GM20000 (cell line): ENCODE measurements at regions not wholly inside any gene's neighbourhood (a gene's known extent, or its start where the extent isn't known, plus 50 kb on each side); places are given as distances from the start of the nearest gene placed in this dataset.

ENCODE experiments used
- DNase-seq: peaks from one replicate; pipeline ENCODE4 v3.0.0; 2012; ENCODE audit warnings: low spot score
- CTCF ChIP-seq: IDR thresholded peaks from 2 replicates; pipeline ENCODE4 v1.5.1; 2012; ENCODE audit warnings: mild to moderate bottlenecking, control low read depth; ENCODE audit errors: extremely low read depth, missing control alignments

DNA sequence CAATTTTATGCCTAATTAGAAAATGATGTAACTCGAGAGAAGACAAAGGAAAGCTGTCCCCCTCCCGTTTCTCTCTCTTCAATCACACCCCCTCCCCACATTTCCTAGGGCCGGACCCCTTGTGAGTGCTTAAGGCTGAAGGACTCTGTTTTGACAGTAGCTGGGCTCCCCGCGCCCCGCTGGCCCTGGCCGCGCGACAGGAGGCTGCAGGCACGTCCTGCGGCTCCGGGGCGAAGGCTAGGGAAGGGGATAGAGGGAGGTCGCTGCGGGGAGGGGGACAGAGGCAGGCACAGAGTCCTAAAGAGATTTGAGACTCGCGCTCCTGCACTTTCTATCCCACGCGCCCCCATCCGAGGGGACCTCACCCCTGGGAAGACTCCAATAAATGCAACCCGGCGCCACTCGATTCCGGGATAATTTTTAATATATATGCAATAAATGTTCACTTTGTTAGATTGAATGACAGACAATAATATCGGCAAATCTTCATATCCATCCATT, 56.2 kb upstream of the TMEM33 start:
- DNase-seq, result no peak
- no peak for TF ChIP-seq CTCF

DNA sequence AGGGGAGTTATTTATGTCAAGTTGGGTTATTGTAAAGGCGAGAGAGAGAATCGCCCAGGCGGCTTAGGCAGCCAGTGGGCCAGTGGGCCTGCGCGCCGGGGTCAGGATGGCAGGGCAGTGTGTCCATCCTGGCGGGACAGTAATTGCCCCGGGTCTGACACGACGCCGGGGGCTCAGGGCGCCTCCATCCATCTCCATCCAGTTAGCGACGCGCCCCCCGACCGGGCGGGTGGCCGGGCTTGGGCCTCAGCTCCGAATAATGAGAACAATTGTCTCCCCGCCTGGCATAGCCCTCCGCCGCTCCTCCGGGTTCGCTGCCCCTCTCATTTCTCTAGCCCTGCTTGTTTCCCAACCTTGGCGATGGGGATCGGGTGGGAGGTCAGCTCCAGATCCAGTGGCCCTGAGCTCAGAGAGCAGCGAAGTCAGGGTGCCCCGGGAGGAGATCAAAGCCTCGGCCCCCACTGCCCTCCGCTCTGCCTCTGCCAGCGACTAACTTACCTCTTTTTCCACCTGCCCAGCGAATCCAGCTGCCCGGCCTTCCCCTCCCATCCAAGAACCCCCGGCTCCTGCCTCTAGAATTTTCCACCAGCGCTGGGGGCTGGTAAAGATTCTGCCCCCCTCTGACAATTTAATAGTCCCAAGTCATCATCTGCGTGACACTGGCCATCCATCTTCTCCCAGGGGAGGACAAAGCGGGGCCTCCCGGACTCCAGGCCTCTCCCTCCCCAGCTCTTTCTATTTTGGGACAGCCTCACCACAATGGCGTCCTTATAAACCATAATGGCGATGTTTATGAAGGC, 56.9 kb upstream of the TMEM33 start:
- no peak for DNase-seq
- no peak for TF ChIP-seq CTCF

- no peak for DNase-seq
These were observed 58.0 kb upstream of the TMEM33 start for GRCh38 chr4:41877020-41877796.

DNA sequence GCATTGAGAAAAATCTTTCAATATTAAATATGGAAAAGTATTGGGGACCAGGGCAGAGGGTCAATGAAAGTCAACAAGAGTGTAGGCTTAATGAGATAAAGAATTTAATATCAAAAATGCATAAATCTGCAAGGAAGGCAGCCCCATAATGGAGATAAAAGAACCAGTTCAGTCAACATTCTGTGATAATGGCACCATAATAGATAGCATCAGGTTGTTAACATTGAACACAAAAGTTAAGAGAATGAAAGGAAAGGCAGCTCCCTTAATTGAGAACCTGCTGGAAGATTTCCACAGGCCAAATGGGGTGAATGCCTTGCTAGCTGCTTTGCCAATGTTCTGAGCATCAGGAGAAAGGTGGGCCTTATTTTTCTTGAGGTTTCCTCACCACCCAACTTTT, 60.4 kb upstream of the TMEM33 start:
- no peak for TF ChIP-seq CTCF
- no peak for DNase-seq

More at GRCh38 chr4:41877020-41877796, 58.0 kb upstream of the TMEM33 start:
- no peak for TF ChIP-seq CTCF

DNA sequence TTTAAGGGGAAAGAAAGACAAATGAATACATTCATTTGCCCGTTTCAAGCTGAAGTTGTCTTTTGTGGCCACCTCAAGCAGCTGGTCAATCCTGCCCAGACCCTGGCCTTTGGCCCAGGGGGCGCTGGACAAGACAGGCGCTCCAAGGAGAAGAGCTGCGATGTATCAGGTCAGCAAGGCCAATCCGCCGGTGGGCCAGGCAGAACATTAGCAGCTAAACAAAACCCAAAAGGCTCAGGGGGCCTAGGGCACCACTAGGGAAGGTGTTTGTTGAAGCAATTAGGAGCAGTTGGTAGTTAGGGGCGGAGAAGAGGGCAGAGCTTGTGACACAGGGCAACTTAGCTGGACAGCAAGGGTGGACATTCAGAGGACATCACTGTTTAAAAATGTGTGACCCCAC, 60.8 kb upstream of the TMEM33 start:
- no peak for DNase-seq
- no peak for TF ChIP-seq CTCF

GRCh38 chr4:41873380-41874295, 61.6 kb upstream of the TMEM33 start:
- TF ChIP-seq CTCF, result no peak
- DNase-seq, result no peak
